ENCODE measurements at regions not wholly inside any gene's neighbourhood (a gene's known extent, or its start where the extent isn't known, plus 50 kb on each side); places are given as distances from the start of the nearest gene placed in this dataset.

- no peak for TF ChIP-seq EZH2phosphoT487 (conservative IDR thresholded peaks at IDR 0.05; ENCODE audit: low read length)
- TF ChIP-seq CTCF (IDR thresholded peaks at IDR 0.05; ENCODE audit: insufficient read depth, low read length, poor library complexity, severe bottlenecking), result no peak
- no peak overlapping the region for H3K4me2 ChIP-seq (ENCODE audit: low read depth, low read length, poor library complexity, severe bottlenecking)
- H3K4me3 ChIP-seq (ENCODE audit: insufficient read depth, low read length, poor library complexity, severe bottlenecking), result no peak overlapping the region
Observed at GRCh38 chr12:22899184-22899583, 274.2 kb downstream of the ETNK1 start.

GRCh38 chr12:22900401-22900800, 275.4 kb downstream of the ETNK1 start:
- Histone ChIP-seq H2AFZ (ENCODE audit: low read depth, low read length, severe bottlenecking) (no peak overlapping the region), H3K9me2 (replicated peaks; ENCODE audit: insufficient read depth, low read length) (no peaks in the 10 kb centered on the region), H3K27me3 (ENCODE audit: low read length) (no peaks in the 10 kb centered on the region), H3K79me2 (ENCODE audit: insufficient read depth, low read length) (no peaks in the 10 kb centered on the region), H3K4me2 (ENCODE audit: low read depth, low read length, poor library complexity, severe bottlenecking) (no peak overlapping the region), H3K9me3 (ENCODE audit: insufficient read depth, low read length) (no peaks in the 10 kb centered on the region), H4K20me1 (ENCODE audit: low read depth, low read length) (no peaks in the 10 kb centered on the region), H3K9ac (ENCODE audit: low read length) (no peak overlapping the region), H3F3A (ENCODE audit: insufficient read depth) (no peaks in the 10 kb centered on the region), H3K4me3 (ENCODE audit: insufficient read depth, low read length, poor library complexity, severe bottlenecking) (no peak overlapping the region), H3K36me3 (ENCODE audit: low read length) (no peaks in the 10 kb centered on the region), H3K27ac (ENCODE audit: low read depth, low read length) (no peak overlapping the region)
- TF ChIP-seq EZH2phosphoT487 (conservative IDR thresholded peaks at IDR 0.05; ENCODE audit: low read length) (no peak), CTCF (IDR thresholded peaks at IDR 0.05; ENCODE audit: insufficient read depth, low read length, poor library complexity, severe bottlenecking) (no peak)

More at GRCh38 chr12:22899184-22899583, 274.2 kb downstream of the ETNK1 start:
- no peak overlapping the region for H2AFZ ChIP-seq (ENCODE audit: low read depth, low read length, severe bottlenecking)
- no peaks in the 10 kb centered on the region for H4K20me1 ChIP-seq (ENCODE audit: low read depth, low read length)
- H3F3A ChIP-seq (ENCODE audit: insufficient read depth), result no peaks in the 10 kb centered on the region
- H3K9ac ChIP-seq (ENCODE audit: low read length), result no peak overlapping the region
- H3K79me2 ChIP-seq (ENCODE audit: insufficient read depth, low read length), result no peaks in the 10 kb centered on the region
- no peaks in the 10 kb centered on the region for H3K9me2 ChIP-seq (replicated peaks; ENCODE audit: insufficient read depth, low read length)
- no peak overlapping the region for H3K27ac ChIP-seq (ENCODE audit: low read depth, low read length)
- no peaks in the 10 kb centered on the region for H3K36me3 ChIP-seq (ENCODE audit: low read length)
- H3K9me3 ChIP-seq (ENCODE audit: insufficient read depth, low read length), result no peaks in the 10 kb centered on the region
- no peaks in the 10 kb centered on the region for H3K27me3 ChIP-seq (ENCODE audit: low read length)

GRCh38 chr12:22904485-22904884, 279.5 kb downstream of the ETNK1 start:
- Histone ChIP-seq H3K79me2 (ENCODE audit: insufficient read depth, low read length) (no peaks in the 10 kb centered on the region), H3K9me2 (replicated peaks; ENCODE audit: insufficient read depth, low read length) (no peaks in the 10 kb centered on the region), H3F3A (ENCODE audit: insufficient read depth) (no peaks in the 10 kb centered on the region), H3K9ac (ENCODE audit: low read length) (no peak overlapping the region), H2AFZ (ENCODE audit: low read depth, low read length, severe bottlenecking) (no peak overlapping the region), H3K9me3 (ENCODE audit: insufficient read depth, low read length) (no peaks in the 10 kb centered on the region), H3K36me3 (ENCODE audit: low read length) (no peaks in the 10 kb centered on the region), H3K27me3 (ENCODE audit: low read length) (no peaks in the 10 kb centered on the region), H4K20me1 (ENCODE audit: low read depth, low read length) (no peaks in the 10 kb centered on the region), H3K4me2 (ENCODE audit: low read depth, low read length, poor library complexity, severe bottlenecking) (no peak overlapping the region), H3K4me3 (ENCODE audit: insufficient read depth, low read length, poor library complexity, severe bottlenecking) (no peak overlapping the region), H3K27ac (ENCODE audit: low read depth, low read length) (no peak overlapping the region)
- TF ChIP-seq CTCF (IDR thresholded peaks at IDR 0.05; ENCODE audit: insufficient read depth, low read length, poor library complexity, severe bottlenecking) (no peak), EZH2phosphoT487 (conservative IDR thresholded peaks at IDR 0.05; ENCODE audit: low read length) (no peak)
